Smooth muscle cell (in vitro differentiated cells): ENCODE measurements at regions not wholly inside any gene's neighbourhood (a gene's known extent, or its start where the extent isn't known, plus 50 kb on each side); places are given as distances from the start of the nearest gene placed in this dataset.

Source experiments
- DNase-seq: peaks from one replicate; lab custom pipeline; 2025; ENCODE audit not compliant: unreplicated experiment; lab: John Stamatoyannopoulos, UW
- H2AFZ ChIP-seq: fragments of 200-600 bp; sonication (generic); 2 replicates; pipeline ENCODE4 v1.6.0; 2016; ENCODE audit warnings: antibody characterized with exemption, low read depth, mild to moderate bottlenecking
- H3F3A ChIP-seq: fragments of 200-600 bp; sonication (generic); 2 replicates; pipeline ENCODE4 v1.6.0; 2017; ENCODE audit warnings: antibody characterized with exemption, low read depth
- H3K27ac ChIP-seq: fragments of 200-600 bp; sonication (generic); 2 replicates; pipeline ENCODE4 v1.5.1; 2016; ENCODE audit warnings: low read depth, mild to moderate bottlenecking
- H3K27me3 ChIP-seq: fragments of 200-600 bp; sonication (generic); 2 replicates; pipeline ENCODE4 v1.6.1; 2016; ENCODE audit warnings: low read depth, mild to moderate bottlenecking
- H3K36me3 ChIP-seq: fragments of 200-600 bp; sonication (generic); 2 replicates; pipeline ENCODE4 v1.5.1; 2016; ENCODE audit warnings: low read depth
- H3K4me1 ChIP-seq: fragments of 200-600 bp; sonication (generic); 2 replicates; pipeline ENCODE4 v1.5.1; 2016; ENCODE audit warnings: low read depth
- H3K4me2 ChIP-seq: fragments of 200-600 bp; sonication (generic); 2 replicates; pipeline ENCODE4 v1.6.0; 2016; ENCODE audit warnings: mild to moderate bottlenecking
- H3K4me3 ChIP-seq: fragments of 200-600 bp; sonication (generic); 2 replicates; pipeline ENCODE4 v1.5.1; 2016; ENCODE audit warnings: mild to moderate bottlenecking
- H3K79me2 ChIP-seq: fragments of 200-600 bp; sonication (generic); 2 replicates; pipeline ENCODE4 v1.6.0; 2016; ENCODE audit warnings: low read depth, mild to moderate bottlenecking
- H3K9ac ChIP-seq: fragments of 200-600 bp; sonication (generic); 2 replicates; pipeline ENCODE4 v1.6.0; 2016; ENCODE audit warnings: low read depth
- H3K9me3 ChIP-seq: fragments of 200-600 bp; sonication (generic); replicated peaks from 2 replicates; pipeline ENCODE4 v1.5.1; 2016; ENCODE audit warnings: low read depth
- H4K20me1 ChIP-seq: fragments of 200-600 bp; sonication (generic); 2 replicates; pipeline ENCODE4 v1.6.0; 2016; ENCODE audit warnings: low read depth
- CTCF ChIP-seq: fragments of 200-600 bp; sonication (generic); IDR thresholded peaks from 2 replicates; pipeline ENCODE4 v1.5.1; 2017; ENCODE audit warnings: borderline replicate concordance, mild to moderate bottlenecking, antibody characterized with exemption; ENCODE audit not compliant: insufficient read depth, poor library complexity, severe bottlenecking
- WGBS: methylation state at CpG from one replicate; pipeline ENCODE4 v1.1.7; 2016; ENCODE audit warnings: low lambda C conversion rate; 5-methylcytosine and 5-hydroxymethylcytosine counted together

DNA sequence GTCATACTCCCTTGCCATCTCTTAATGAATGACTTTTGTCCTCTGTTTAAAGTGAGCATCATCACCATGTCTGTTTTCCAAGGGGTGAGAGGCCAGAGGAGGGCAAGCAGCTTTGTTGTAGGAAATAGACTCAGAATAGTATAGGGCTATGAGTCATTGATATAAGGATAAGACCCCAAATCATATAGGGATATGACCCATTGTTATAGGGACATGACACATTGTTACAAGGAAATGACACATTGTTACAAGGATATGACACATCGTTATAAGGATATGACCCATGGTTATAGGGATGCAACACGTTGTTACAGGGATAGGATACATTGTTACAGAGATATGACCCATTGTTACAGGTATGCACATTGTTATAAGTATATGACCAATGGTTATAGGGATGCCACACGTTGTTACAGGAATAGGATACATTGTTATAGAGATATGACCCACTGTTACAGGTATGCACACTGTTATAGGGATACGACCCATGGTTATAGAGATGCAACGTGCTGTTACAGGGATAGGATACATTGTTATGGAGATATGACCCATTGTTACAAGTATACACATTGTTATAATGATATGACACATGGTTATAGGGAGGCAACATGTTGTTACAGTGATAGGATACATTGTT lies 311.1 kb upstream of the ADARB2 start:
- Histone ChIP-seq H3K4me2 (no peak overlapping the region), H3K27me3 (no peaks in the 10 kb centered on the region), H3F3A (no peaks in the 10 kb centered on the region), H3K4me3 (no peak overlapping the region), H3K79me2 (no peaks in the 10 kb centered on the region), H3K27ac (no peak overlapping the region), H4K20me1 (no peaks in the 10 kb centered on the region), H3K36me3 (no peaks in the 10 kb centered on the region), H3K4me1 (no peaks in the 10 kb centered on the region), H2AFZ (no peak overlapping the region), H3K9ac (no peak overlapping the region), H3K9me3 (no peaks in the 10 kb centered on the region)
- no peak for DNase-seq
- TF ChIP-seq CTCF: no peak
- 80% methylated on average over 5 of the region's 5 CpGs for WGBS

GRCh38 chr10:2047679-2048078 lies 310.4 kb upstream of the ADARB2 start:
- Histone ChIP-seq H3K36me3 (no peaks in the 10 kb centered on the region), H3K9me3 (no peaks in the 10 kb centered on the region), H3K27me3 (no peaks in the 10 kb centered on the region), H4K20me1 (no peaks in the 10 kb centered on the region), H3K4me1 (no peaks in the 10 kb centered on the region), H3F3A (no peaks in the 10 kb centered on the region), H3K4me2 (no peak overlapping the region), H3K27ac (no peak overlapping the region), H3K4me3 (no peak overlapping the region), H3K9ac (no peak overlapping the region), H3K79me2 (no peaks in the 10 kb centered on the region), H2AFZ (no peak overlapping the region)
- TF ChIP-seq CTCF: no peak
- no peak for DNase-seq
- WGBS: 71% methylated on average over 3 of the region's 3 CpGs

DNA sequence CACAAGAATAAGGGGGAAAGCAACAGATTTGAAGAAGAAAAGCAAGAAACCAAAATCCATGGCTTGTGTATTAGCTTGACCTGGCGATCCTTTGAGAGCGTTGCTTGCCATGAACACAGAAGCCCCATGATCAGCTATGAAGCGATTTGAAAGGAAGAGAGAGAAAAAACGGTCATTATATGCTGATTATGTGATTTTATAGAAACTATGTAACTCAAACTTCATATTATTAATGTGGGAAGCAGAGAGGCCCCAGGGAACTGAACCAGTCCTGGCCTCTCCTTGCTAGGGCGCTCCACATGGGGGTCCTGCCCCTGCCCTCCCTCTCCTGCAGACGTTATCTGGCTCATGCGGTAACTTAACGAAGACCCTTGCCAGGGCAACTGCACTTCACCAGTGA lies 306.1 kb upstream of the ADARB2 start:
- no peaks in the 10 kb centered on the region for H3K27me3 ChIP-seq
- DNase-seq: no peak
- TF ChIP-seq CTCF: no peak
- no peaks in the 10 kb centered on the region for H3K36me3 ChIP-seq
- H3K4me2 ChIP-seq: no peak overlapping the region
- no peak overlapping the region for H2AFZ ChIP-seq
- 84% methylated on average over 8 of the region's 8 CpGs for WGBS
- H3K4me3 ChIP-seq: no peak overlapping the region
- H3K4me1 ChIP-seq: no peaks in the 10 kb centered on the region
- H3K9me3 ChIP-seq: no peaks in the 10 kb centered on the region
- H3F3A ChIP-seq: no peaks in the 10 kb centered on the region
- H3K27ac ChIP-seq: no peak overlapping the region
- no peak overlapping the region for H3K9ac ChIP-seq
- no peaks in the 10 kb centered on the region for H4K20me1 ChIP-seq
- no peaks in the 10 kb centered on the region for H3K79me2 ChIP-seq

GRCh38 chr10:2038036-2038435 lies 300.7 kb upstream of the ADARB2 start:
- Histone ChIP-seq H3F3A (no peaks in the 10 kb centered on the region), H3K79me2 (no peaks in the 10 kb centered on the region), H3K27ac (no peak overlapping the region), H3K4me2 (no peak overlapping the region), H3K9ac (no peak overlapping the region), H3K9me3 (no peaks in the 10 kb centered on the region), H4K20me1 (no peaks in the 10 kb centered on the region), H3K4me3 (no peak overlapping the region), H3K27me3 (no peaks in the 10 kb centered on the region), H2AFZ (no peak overlapping the region), H3K36me3 (no peaks in the 10 kb centered on the region), H3K4me1 (no peaks in the 10 kb centered on the region)
- TF ChIP-seq CTCF: no peak
- DNase-seq: no peak
- 38% methylated on average over 2 of the region's 2 CpGs for WGBS
